ENCODE measurements at regions not wholly inside any gene's neighbourhood (a gene's known extent, or its start where the extent isn't known, plus 50 kb on each side); places are given as distances from the start of the nearest gene placed in this dataset.

- no peak for FAIRE-seq
- DNase-seq (ENCODE audit: low read depth in 1 of 2, low spot score in 1 of 2), result no peak
- no peak overlapping the region for H3K27ac ChIP-seq
- no peak for ATAC-seq
- POLR2A ChIA-PET, result no interaction called here
- TF ChIP-seq CHD2 (IDR thresholded peaks at IDR 0.05; ENCODE audit: low read length, partially characterized antibody) (no peak), ZC3H11A (IDR thresholded peaks at IDR 0.05) (no peak), TP53 (CRISPR knock-in tag; IDR thresholded peaks at IDR 0.05) (no peak), TFCP2L1 (CRISPR knock-in tag; IDR thresholded peaks at IDR 0.05) (no peak), JUN (IDR thresholded peaks at IDR 0.05) (no peak), HOXB5 (CRISPR knock-in tag; IDR thresholded peaks at IDR 0.05) (no peak), FOSB (CRISPR knock-in tag; IDR thresholded peaks at IDR 0.05) (no peak), JUNB (IDR thresholded peaks at IDR 0.05) (no peak)
- TF ChIP-seq, protein P1, sequence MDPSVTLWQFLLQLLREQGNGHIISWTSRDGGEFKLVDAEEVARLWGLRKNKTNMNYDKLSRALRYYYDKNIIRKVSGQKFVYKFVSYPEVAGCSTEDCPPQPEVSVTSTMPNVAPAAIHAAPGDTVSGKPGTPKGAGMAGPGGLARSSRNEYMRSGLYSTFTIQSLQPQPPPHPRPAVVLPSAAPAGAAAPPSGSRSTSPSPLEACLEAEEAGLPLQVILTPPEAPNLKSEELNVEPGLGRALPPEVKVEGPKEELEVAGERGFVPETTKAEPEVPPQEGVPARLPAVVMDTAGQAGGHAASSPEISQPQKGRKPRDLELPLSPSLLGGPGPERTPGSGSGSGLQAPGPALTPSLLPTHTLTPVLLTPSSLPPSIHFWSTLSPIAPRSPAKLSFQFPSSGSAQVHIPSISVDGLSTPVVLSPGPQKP (IDR thresholded peaks at IDR 0.05; ENCODE audit: low read depth, low read length), result no peak
- CTCF ChIA-PET, result interaction anchor here (1.0 to 1.2 kb wide), 2 partner anchors 12 to 265 kb away, joined by 3 read pairs; no protein-coding TSS in a partner anchor
- no peaks in the 10 kb centered on the region for H3K9me3 ChIP-seq
- no peak overlapping the region for H3K4me3 ChIP-seq
- 35% methylated on average over 1 of the region's 1 CpG for WGBS (ENCODE audit: missing lambda C conversion rate)
- no peak overlapping the region for H3K4me2 ChIP-seq
- no peaks in the 10 kb centered on the region for H3K4me1 ChIP-seq
These were observed 86.2 kb upstream of the FRMPD4 start for GRCh38 chrX:12052109-12052508.

DNA sequence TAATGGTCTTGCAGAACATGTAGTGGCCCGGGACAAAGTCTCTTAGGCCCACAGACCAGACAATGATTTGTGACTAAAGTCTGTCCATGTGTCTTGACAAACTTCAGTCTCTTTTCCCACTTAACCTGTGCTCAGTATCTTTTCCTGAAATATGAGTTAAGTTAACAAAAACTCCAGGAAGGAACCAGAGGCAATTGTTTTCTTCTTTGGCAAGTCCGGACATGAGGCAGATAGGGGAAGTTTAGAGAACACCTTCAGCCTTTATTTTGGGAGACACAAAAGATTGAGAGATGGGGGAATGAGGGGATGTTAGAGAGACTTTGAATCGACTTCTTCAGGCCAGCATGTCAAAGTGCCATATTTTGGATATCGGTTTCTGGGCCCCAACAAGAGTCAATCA, 80.2 kb upstream of the FRMPD4 start:
- 53% methylated on average over 4 of the region's 4 CpGs for WGBS (ENCODE audit: missing lambda C conversion rate)
- no peaks in the 10 kb centered on the region for H3K9me3 ChIP-seq
- CTCF ChIA-PET, result no interaction called here
- DNase-seq (ENCODE audit: low read depth in 1 of 2, low spot score in 1 of 2) (no peak), FAIRE-seq (no peak), ATAC-seq (no peak)
- TF ChIP-seq FOSB (CRISPR knock-in tag; IDR thresholded peaks at IDR 0.05), result no peak
- TF ChIP-seq EP300 (IDR thresholded peaks at IDR 0.05), result no peak
- no peak for TF ChIP-seq ZSCAN20 (CRISPR knock-in tag; IDR thresholded peaks at IDR 0.05)
- no peak for TF ChIP-seq RARB (CRISPR knock-in tag; IDR thresholded peaks at IDR 0.05)
- no peak for TF ChIP-seq EHMT2 (IDR thresholded peaks at IDR 0.05; ENCODE audit: low read depth)
- no peak for TF ChIP-seq FOSL2 (IDR thresholded peaks at IDR 0.05)
- TF ChIP-seq FOSL2 (CRISPR knock-in tag; IDR thresholded peaks at IDR 0.05), result no peak
- TF ChIP-seq NR3C1 (IDR thresholded peaks at IDR 0.05), result no peak
- TF ChIP-seq CBX8 (IDR thresholded peaks at IDR 0.05), result no peak
- TF ChIP-seq ZNF302 (CRISPR knock-in tag; IDR thresholded peaks at IDR 0.05), result no peak
- no peak for TF ChIP-seq HOXA7 (CRISPR knock-in tag; IDR thresholded peaks at IDR 0.05)
- TF ChIP-seq, protein P2, sequence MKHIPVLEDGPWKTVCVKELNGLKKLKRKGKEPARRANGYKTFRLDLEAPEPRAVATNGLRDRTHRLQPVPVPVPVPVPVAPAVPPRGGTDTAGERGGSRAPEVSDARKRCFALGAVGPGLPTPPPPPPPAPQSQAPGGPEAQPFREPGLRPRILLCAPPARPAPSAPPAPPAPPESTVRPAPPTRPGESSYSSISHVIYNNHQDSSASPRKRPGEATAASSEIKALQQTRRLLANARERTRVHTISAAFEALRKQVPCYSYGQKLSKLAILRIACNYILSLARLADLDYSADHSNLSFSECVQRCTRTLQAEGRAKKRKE (CRISPR knock-in tag; IDR thresholded peaks at IDR 0.05; ENCODE audit: low read depth), result no peak
- TF ChIP-seq, protein P1 (IDR thresholded peaks at IDR 0.05; ENCODE audit: low read depth, low read length), result no peak
- TF ChIP-seq, protein P3, sequence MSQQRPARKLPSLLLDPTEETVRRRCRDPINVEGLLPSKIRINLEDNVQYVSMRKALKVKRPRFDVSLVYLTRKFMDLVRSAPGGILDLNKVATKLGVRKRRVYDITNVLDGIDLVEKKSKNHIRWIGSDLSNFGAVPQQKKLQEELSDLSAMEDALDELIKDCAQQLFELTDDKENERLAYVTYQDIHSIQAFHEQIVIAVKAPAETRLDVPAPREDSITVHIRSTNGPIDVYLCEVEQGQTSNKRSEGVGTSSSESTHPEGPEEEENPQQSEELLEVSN (IDR thresholded peaks at IDR 0.05; ENCODE audit: borderline replicate concordance, low read depth), result no peak
- TF ChIP-seq, protein P4, sequence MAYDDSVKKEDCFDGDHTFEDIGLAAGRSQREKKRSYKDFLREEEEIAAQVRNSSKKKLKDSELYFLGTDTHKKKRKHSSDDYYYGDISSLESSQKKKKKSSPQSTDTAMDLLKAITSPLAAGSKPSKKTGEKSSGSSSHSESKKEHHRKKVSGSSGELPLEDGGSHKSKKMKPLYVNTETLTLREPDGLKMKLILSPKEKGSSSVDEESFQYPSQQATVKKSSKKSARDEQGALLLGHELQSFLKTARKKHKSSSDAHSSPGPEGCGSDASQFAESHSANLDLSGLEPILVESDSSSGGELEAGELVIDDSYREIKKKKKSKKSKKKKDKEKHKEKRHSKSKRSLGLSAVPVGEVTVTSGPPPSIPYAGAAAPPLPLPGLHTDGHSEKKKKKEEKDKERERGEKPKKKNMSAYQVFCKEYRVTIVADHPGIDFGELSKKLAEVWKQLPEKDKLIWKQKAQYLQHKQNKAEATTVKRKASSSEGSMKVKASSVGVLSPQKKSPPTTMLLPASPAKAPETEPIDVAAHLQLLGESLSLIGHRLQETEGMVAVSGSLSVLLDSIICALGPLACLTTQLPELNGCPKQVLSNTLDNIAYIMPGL (CRISPR knock-in tag; IDR thresholded peaks at IDR 0.05; ENCODE audit: borderline replicate concordance), result no peak
- no peak for TF ChIP-seq TFCP2L1 (CRISPR knock-in tag; IDR thresholded peaks at IDR 0.05)
- TF ChIP-seq RAD21 (conservative IDR thresholded peaks at IDR 0.05 in 1 of 2, IDR thresholded peaks at IDR 0.05 in 1 of 2), result no peak
- no peak for TF ChIP-seq POLR2AphosphoS2 (conservative IDR thresholded peaks at IDR 0.05; ENCODE audit: low read length)
- POLR2A ChIA-PET, result no interaction called here
- H3K4me2 ChIP-seq, result no peak overlapping the region
- H3K4me1 ChIP-seq, result no peaks in the 10 kb centered on the region
- no peak overlapping the region for H3K27ac ChIP-seq
- H3K4me3 ChIP-seq, result no peak overlapping the region

Measured in A549 (cell line).